ENCODE measurements at regions not wholly inside any gene's neighbourhood (a gene's known extent, or its start where the extent isn't known, plus 50 kb on each side); places are given as distances from the start of the nearest gene placed in this dataset.
"Not testable (repeated sequence)": the region's sequence is repeated elsewhere in the genome, so short reads cannot be mapped to it uniquely, and the experiment has no call there.

- Mint-ChIP-seq H3K4me3 (no peak overlapping the region), H3K4me1 (no peaks in the 10 kb centered on the region), H3K9me3 (ENCODE audit: low read depth) (peaks cover 3% of the 10 kb centered on the region), H3K27ac (no peak overlapping the region), H3K36me3 (no peaks in the 10 kb centered on the region), H3K27me3 (no peaks in the 10 kb centered on the region)
- DNase-seq (no peak), ATAC-seq (no peak)
- CTCF ChIA-PET, result no interaction called here
Observed at GRCh38 chr6:112865131-112865530, 518.0 kb downstream of the RFPL4B start.

- ATAC-seq (no peak), DNase-seq (no peak)
- Mint-ChIP-seq H3K9me3 (ENCODE audit: low read depth) (peaks cover under 1% of the 10 kb centered on the region), H3K36me3 (no peaks in the 10 kb centered on the region), H3K4me3 (no peak overlapping the region), H3K27ac (no peak overlapping the region), H3K4me1 (no peaks in the 10 kb centered on the region), H3K27me3 (no peaks in the 10 kb centered on the region)
- CTCF ChIA-PET, result no interaction called here
Observed at GRCh38 chr6:112874881-112875280, 527.8 kb downstream of the RFPL4B start.

GRCh38 chr6:112877134-112878100 lies 530.3 kb downstream of the RFPL4B start:
- H3K4me1 Mint-ChIP-seq, result no peaks in the 10 kb centered on the region
- peaks cover 5% of the 10 kb centered on the region for H3K9me3 Mint-ChIP-seq (ENCODE audit: low read depth)
- ATAC-seq (no peak), DNase-seq (no peak)
- H3K36me3 Mint-ChIP-seq, result no peaks in the 10 kb centered on the region
- no peak overlapping the region for H3K4me3 Mint-ChIP-seq
- H3K27me3 Mint-ChIP-seq, result no peaks in the 10 kb centered on the region
- H3K27ac Mint-ChIP-seq, result no peak overlapping the region
- CTCF ChIA-PET, result no interaction called here

- Mint-ChIP-seq H3K36me3 (no peaks in the 10 kb centered on the region), H3K4me3 (no peak overlapping the region), H3K4me1 (no peaks in the 10 kb centered on the region), H3K27ac (no peak overlapping the region), H3K9me3 (ENCODE audit: low read depth) (peaks cover 6% of the 10 kb centered on the region), H3K27me3 (no peaks in the 10 kb centered on the region)
- DNase-seq (no peak), ATAC-seq (no peak)
- CTCF ChIA-PET, result no interaction called here
Observed at GRCh38 chr6:112879920-112880413, 532.8 kb downstream of the RFPL4B start.

DNA sequence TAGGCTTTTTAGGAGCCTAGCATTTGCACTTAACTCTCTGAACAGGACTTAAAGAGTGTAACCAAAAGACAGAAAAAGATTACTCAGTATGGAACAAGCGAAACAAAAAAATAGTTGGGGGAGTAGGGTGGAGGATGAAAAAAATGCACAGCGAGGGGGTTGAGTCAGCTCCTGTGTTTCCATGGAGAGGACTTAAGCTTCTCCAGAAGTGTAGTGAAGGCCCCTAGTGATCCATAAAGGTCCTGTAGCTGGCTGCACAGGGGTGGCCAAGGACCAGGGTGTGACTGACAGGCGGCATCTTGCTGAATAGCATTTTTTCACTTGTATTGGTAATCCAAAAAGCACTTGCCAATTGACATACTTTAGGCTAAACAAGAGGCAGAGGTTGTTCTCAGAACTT lies 533.9 kb downstream of the RFPL4B start:
- DNase-seq (no peak), ATAC-seq (no peak)
- Mint-ChIP-seq H3K9me3 (ENCODE audit: low read depth) (peaks cover 6% of the 10 kb centered on the region), H3K36me3 (no peaks in the 10 kb centered on the region), H3K27me3 (no peaks in the 10 kb centered on the region), H3K27ac (no peak overlapping the region), H3K4me3 (no peak overlapping the region), H3K4me1 (no peaks in the 10 kb centered on the region)
- CTCF ChIA-PET, result no interaction called here

DNA sequence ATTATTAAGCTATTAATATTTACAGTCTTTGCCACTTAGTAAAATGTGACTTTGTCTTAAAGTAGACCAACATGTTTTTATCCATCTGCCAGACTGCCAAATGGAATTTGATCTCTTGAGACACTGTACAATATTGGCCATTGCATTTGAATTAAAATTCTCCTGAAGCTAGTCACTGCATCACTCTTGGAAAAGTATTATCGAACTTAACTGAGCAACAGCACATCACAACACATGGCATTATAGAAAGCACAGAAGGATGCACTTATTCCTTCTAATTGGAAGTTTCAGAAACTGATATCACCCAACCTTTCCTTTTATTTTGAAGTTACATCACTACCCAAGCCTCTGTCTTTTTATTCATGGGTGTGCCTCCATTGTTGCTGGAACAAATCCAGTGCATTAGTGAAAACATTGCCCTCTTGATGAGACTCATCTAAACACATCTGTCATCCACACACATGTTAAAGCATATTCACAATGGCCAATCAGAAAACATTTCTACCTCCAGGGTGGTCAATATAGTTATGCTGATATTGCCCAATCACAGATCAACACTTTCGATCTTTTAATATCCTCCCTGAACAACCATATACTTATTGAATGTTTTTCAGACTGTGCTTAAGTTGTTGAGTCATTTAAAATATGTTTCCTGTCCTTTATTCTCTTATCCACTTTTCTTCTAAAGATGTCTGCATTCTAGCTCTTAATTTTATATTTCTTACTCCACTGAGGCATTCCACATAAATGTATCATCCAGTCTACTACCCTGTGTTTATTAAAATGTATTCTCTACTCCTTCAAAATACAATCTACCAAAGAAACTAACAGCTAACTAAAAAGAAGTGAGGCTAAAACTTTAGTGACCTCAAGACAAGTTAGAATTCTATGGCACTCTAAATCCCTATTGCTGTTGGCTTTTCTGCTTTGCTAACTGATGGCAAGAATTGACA lies 535.0 kb downstream of the RFPL4B start:
- Mint-ChIP-seq H3K36me3 (no peaks in the 10 kb centered on the region), H3K9me3 (ENCODE audit: low read depth) (peaks cover 6% of the 10 kb centered on the region), H3K4me1 (no peaks in the 10 kb centered on the region), H3K4me3 (no peak overlapping the region), H3K27ac (no peak overlapping the region), H3K27me3 (no peaks in the 10 kb centered on the region)
- ATAC-seq, result no peak
- DNase-seq, result no peak
- CTCF ChIA-PET, result no interaction called here

DNA sequence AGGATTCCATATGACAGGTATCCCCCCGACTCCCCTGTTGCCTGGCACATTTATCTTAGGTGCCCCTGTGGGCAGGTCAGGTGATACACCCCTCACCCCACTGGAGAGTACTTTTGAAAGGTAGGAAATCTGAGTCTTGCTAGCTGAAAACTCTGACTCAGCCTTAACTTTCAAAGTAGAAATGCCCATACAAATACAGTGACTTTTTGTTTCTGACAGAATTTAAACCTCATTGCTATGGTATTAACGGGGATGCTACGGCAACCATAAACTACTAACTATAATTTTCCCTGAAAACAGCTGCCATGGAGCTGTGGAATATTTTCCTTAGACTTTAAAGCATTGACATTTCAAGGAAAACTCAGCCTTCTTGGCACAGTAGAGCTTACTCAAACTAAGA lies 536.0 kb downstream of the RFPL4B start:
- CTCF ChIA-PET, result no interaction called here
- no peak for ATAC-seq
- H3K4me3 Mint-ChIP-seq, result no peak overlapping the region
- H3K36me3 Mint-ChIP-seq, result no peaks in the 10 kb centered on the region
- H3K4me1 Mint-ChIP-seq, result no peaks in the 10 kb centered on the region
- H3K27ac Mint-ChIP-seq, result no peak overlapping the region
- no peaks in the 10 kb centered on the region for H3K27me3 Mint-ChIP-seq
- H3K9me3 Mint-ChIP-seq (ENCODE audit: low read depth), result peaks cover 6% of the 10 kb centered on the region
- no peak for DNase-seq

DNA sequence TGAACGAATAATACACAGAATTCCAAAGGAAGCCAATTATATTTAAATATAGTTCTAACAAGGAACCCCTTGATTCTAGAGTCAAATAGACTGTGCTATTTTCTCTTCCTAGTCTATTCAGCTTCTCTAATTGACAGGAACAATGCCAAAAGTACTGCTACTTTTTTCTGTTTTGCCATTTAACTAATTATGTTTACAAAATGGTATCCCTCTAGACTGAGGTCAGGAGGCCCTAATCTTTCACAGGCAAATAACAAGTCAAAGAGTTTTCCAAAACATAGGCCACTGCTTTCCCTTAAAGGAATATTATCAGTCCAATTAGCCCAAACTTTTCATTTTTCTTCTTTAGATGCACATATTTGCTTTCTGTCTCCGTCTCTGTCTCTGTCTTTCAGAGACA lies 539.3 kb downstream of the RFPL4B start:
- Mint-ChIP-seq H3K36me3 (no peaks in the 10 kb centered on the region), H3K4me1 (no peaks in the 10 kb centered on the region), H3K4me3 (no peak overlapping the region), H3K9me3 (ENCODE audit: low read depth) (peaks cover 6% of the 10 kb centered on the region), H3K27ac (no peak overlapping the region), H3K27me3 (no peaks in the 10 kb centered on the region)
- DNase-seq (no peak), ATAC-seq (no peak)
- CTCF ChIA-PET, result no interaction called here

- CTCF ChIA-PET, result not testable (repeated sequence)
Observed at GRCh38 chr6:112887424-112887823, 540.3 kb downstream of the RFPL4B start.

GRCh38 chr6:112899541-112899940 lies 552.4 kb downstream of the RFPL4B start:
- Mint-ChIP-seq H3K9me3 (ENCODE audit: low read depth) (peaks cover 2% of the 10 kb centered on the region), H3K27me3 (no peaks in the 10 kb centered on the region), H3K36me3 (no peaks in the 10 kb centered on the region), H3K27ac (no peak overlapping the region), H3K4me1 (no peaks in the 10 kb centered on the region), H3K4me3 (no peak overlapping the region)
- CTCF ChIA-PET, result no interaction called here
- ATAC-seq, result no peak
- DNase-seq, result no peak

More at GRCh38 chr6:112887424-112887823, 540.3 kb downstream of the RFPL4B start:
- not testable (repeated sequence) for H3K4me3 Mint-ChIP-seq; H3K4me1 Mint-ChIP-seq; H3K9me3 Mint-ChIP-seq (ENCODE audit: low read depth); ATAC-seq; H3K27ac Mint-ChIP-seq; H3K36me3 Mint-ChIP-seq; DNase-seq; H3K27me3 Mint-ChIP-seq

GRCh38 chr6:112903361-112903760 lies 556.2 kb downstream of the RFPL4B start:
- Mint-ChIP-seq H3K9me3 (ENCODE audit: low read depth) (peaks cover 5% of the 10 kb centered on the region), H3K27ac (no peak overlapping the region), H3K4me3 (no peak overlapping the region), H3K4me1 (no peaks in the 10 kb centered on the region), H3K27me3 (no peaks in the 10 kb centered on the region), H3K36me3 (no peaks in the 10 kb centered on the region)
- ATAC-seq (no peak), DNase-seq (no peak)
- CTCF ChIA-PET, result no interaction called here

DNA sequence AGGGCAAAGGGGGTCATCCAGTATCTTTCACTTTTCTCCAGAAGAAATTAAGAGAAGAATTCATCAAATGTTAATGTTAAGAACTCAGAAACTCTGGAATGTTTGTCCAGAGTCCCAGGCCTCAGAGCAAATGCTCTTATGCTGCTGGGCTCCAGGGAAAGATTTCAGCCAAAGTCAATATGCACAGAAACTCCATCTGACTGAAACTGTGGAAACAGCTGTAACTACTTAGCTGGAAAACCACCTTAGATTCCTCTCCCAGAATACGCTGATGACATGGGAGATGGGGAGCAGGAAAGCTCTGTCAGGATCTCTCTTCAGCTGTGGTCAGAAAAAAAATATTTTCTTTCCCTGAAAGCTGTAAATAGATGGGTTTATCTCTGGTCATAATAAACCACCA lies 559.6 kb downstream of the RFPL4B start:
- Mint-ChIP-seq H3K4me1 (no peaks in the 10 kb centered on the region), H3K4me3 (no peak overlapping the region), H3K9me3 (ENCODE audit: low read depth) (peaks cover 5% of the 10 kb centered on the region), H3K36me3 (no peaks in the 10 kb centered on the region), H3K27me3 (no peaks in the 10 kb centered on the region), H3K27ac (no peak overlapping the region)
- ATAC-seq (no peak), DNase-seq (no peak)
- CTCF ChIA-PET, result interaction anchor here (1.5 kb wide), 1 partner anchor 10 kb away, joined by 3 read pairs; no protein-coding TSS in a partner anchor

DNA sequence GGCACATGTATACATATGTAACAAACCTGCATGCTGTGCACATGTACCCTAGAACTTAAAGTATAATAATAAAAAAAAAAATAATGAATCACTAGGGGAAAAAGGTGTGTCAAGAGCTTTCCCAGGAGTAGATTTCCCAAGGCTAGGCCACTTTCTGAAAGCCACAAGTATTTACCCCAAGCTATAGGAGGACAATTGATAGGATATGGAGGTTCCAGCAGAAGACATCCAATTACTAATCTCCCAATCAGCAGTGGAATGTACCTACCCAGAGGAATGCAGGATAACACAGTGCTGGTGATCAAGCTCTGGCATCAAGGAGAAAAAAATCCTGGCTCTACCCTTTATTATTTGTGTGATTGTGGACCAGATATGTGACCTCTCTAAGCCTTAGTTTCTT lies 562.7 kb downstream of the RFPL4B start:
- H3K4me1 Mint-ChIP-seq, result no peaks in the 10 kb centered on the region
- DNase-seq, result no peak
- no peaks in the 10 kb centered on the region for H3K36me3 Mint-ChIP-seq
- no peak for ATAC-seq
- peaks cover 5% of the 10 kb centered on the region for H3K9me3 Mint-ChIP-seq (ENCODE audit: low read depth)
- no peak overlapping the region for H3K4me3 Mint-ChIP-seq
- H3K27ac Mint-ChIP-seq, result no peak overlapping the region
- H3K27me3 Mint-ChIP-seq, result no peaks in the 10 kb centered on the region
- CTCF ChIA-PET, result no interaction called here
